GM18502 (cell line): ENCODE measurements at regions not wholly inside any gene's neighbourhood (a gene's known extent, or its start where the extent isn't known, plus 50 kb on each side); places are given as distances from the start of the nearest gene placed in this dataset.

Source experiments
- ATAC-seq: cut with Tn5 transposase; IDR thresholded peaks from one replicate; pipeline ENCODE4 v1.9.1; 2021; ENCODE audit warnings: mild to moderate bottlenecking; ENCODE audit not compliant: unreplicated experiment, poor library complexity

- ATAC-seq, result no peak
Observed at GRCh38 chr15:39127925-39128617, 452.8 kb upstream of the THBS1 start.

- no peak for ATAC-seq
Observed at GRCh38 chr15:39128746-39129145, 452.1 kb upstream of the THBS1 start.

DNA sequence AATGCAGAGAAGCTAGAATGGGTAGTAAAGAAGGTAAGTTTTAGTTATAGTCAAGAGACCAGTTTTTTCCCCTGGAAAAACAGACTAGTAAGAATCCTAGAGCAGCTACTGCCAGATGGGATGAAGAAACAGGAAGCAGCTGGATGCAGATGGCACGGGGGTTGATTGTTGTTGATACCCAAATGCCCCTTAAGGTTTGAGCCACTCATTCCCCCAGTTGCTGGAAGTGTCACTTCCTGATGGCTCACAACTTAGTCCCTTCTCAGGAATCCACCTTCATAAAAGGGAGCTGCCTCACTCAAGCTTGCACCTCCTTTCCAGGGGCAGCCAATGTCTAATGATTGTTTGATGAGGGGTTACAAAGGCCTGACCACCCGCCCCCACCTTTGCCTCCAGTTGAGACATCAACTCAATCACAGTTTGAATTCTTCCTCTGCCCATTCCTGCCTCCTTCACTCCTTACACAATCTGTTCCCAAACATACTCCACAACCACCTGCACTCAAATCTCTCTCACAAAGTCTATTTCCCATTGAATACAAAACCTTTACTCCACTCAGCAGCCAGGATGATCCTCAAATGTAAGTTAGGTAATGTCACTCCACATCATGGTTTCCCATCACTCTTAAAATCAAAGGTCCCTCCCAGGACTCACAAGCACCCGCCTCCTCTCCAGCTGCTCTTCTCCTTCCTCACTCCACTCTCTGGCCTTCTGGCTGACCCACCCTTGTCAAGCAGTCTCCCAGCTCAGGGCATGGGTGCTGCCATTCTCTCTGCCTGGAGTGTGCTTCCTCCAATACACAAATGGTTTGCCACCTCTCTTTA is 450.1 kb upstream of the THBS1 start:
- ATAC-seq, result no peak

- ATAC-seq, result no peak
Observed at GRCh38 chr15:39131609-39132008, 449.3 kb upstream of the THBS1 start.

- ATAC-seq, result no peak
Observed at GRCh38 chr15:39132070-39132469, 448.8 kb upstream of the THBS1 start.

DNA sequence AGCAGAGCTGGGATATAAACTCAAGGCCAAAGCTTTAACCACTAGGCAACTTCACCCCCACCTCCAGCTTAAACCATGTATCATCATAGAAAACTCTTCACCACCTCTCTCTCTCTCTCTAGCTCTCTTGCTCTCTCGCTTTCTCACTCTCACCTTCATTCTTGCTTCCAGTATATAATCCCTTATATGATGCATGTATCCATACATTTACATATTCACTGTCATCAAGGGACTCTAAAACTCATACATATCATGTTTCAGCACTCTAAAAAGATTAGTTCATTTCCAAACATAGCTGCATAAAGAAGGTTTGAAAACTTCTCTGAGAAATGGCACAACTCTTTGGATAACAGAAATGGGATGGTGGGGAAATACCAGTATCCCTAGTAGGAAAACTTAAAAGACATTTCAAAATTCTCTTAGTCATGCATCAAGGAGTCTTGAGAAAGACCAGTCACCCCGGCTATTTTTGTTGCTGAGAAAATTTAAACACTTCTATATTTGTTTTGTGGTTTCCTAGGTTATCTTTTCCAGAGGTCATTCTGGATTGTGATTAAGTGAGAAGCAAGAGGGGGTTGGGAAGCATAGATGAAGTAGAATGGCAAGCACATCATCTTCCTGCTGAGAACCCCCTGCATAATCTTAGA is 447.8 kb upstream of the THBS1 start:
- ATAC-seq, result no peak

- no peak for ATAC-seq
Observed at GRCh38 chr15:39134282-39134681, 446.6 kb upstream of the THBS1 start.

GRCh38 chr15:39135989-39136388 is 444.9 kb upstream of the THBS1 start:
- no peak for ATAC-seq

GRCh38 chr15:39139431-39140059 is 441.3 kb upstream of the THBS1 start:
- ATAC-seq, result peak; percentile 38

DNA sequence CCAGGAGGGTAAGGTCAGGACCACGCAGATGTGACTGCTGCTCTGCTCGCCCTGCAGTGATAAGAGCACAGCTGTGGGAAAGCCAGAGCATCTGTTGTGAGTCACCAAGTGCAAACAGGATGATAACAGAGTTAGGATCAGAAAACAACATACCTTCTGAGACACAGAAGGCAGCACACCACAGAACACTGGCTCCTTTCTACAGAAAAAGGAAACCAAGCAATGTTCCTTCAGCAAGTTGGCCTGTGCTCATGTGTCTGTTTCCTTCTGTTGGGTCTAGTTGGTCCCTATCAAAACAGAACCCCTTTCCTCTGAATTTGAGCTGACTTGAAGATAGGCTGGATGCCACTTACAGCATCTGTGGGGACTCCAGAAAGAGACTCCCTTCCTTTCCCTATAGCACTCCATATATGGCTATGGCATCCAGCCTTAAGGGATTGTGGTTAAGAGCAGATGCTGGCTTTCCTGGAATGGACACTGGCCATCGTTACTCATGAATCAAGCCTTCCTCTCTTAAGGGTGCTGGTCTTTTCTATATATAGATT is 440.7 kb upstream of the THBS1 start:
- ATAC-seq, result peak; percentile 63

DNA sequence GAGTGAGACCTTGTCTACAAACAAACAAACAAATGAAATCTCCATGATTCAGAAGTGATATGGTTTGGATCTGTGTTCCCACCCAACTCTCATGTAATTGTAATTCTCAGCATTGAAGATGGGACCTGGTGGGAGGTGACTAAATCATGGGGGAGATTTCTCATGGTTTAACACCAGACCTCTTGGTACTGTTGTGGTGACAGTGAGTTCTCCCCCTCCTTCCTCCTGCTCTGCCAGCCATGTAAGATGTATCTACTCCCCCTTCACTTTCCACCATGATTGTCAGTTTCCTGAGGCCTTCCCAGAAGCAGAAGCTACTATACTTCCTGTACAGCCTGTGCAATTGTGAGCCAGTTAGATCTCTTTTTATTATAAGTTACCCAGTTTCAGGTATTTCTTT is 438.4 kb upstream of the THBS1 start:
- ATAC-seq, result no peak

- ATAC-seq, result no peak
Observed at GRCh38 chr15:39143479-39143878, 437.4 kb upstream of the THBS1 start.

DNA sequence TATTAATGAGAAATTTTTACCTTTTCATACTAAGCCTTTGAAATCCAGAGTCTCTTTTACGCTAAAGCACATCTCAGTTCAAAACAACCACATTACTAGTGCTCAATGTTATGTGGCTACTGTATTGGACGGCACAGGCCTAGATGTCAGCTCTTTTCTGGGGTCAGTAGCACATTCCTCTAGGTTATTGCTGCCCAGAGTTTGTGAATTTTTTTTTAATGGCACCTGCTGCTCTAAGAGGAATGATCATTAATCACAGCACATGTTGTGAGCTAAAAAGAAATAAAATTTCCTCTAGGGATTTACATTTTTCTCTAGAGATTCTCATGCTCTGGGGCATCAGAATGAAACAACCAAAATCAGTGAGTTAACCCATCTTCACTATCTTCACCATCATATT is 436.8 kb upstream of the THBS1 start:
- ATAC-seq, result no peak

DNA sequence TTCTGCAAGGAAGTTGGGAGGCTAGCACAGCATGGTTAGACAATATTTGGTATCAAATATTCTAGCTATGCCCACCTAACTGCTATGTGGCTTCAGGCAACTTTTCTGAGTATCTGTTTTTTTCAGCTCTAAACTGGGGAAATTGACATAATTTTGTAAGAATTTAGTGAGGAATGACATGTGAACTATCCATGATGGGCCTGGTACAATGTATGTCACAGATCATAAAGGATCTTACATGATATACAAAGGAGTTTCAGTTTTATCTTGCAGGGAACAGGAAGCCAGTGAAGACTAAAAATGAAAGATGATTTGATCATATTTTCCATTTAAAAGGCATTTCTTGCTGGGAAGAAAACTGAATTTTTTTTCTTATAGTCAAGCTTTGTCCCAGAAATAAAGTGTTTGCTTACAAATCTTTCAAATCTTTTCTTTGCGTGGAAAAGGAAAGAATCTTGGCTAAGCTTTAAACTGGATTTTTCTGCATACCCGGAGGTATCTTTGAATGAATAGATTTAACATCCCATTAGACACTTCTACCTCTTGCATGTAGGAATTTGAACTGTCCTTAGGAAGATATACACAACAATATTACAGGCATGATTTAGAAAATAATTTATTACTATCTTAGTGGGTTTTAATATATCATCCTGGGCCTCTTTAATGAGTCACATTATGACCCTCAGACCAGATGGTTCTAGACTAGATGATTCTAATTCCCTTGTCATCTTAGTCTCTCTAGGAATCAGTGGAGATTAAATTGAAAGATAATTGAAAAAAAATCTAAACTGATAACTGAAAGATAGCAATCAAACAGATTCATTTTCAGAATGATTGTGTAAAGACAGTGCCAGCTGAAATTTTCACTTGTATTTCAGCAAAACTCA is 436.0 kb upstream of the THBS1 start:
- ATAC-seq, result no peak

DNA sequence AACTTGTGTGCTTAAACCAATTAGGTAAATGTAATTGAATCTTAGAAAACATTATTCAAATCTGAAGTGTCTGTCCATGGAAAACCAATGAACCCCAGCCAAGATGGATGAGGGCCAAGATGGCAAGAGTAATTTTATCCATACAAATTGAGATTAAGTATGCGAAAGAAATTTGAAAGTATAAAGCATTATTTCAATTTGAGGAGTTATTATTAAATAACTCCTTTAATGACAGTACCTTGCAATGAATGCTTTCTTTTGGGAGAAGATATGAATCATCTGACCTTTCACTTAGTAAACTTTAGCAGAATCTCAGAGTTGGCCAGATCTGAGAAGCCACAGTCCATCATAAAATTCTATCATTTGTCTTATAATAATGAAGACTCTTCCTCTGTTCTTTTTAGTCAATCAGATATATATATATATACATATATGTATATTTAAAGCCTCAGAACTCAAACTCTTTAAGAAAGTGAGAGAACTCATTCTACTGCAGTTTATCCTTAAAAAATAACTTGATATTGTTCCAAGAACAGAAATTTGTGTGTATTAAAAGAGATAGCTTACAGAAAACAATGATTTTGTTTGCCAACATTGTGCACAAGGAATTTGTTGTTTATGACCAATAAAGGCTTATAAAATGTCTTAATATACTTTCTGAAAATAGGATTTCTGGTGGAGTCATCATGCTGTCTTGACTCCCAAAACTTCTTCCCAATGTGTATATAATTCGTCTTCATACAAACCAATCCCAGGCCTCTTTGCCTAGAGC is 434.8 kb upstream of the THBS1 start:
- no peak for ATAC-seq

DNA sequence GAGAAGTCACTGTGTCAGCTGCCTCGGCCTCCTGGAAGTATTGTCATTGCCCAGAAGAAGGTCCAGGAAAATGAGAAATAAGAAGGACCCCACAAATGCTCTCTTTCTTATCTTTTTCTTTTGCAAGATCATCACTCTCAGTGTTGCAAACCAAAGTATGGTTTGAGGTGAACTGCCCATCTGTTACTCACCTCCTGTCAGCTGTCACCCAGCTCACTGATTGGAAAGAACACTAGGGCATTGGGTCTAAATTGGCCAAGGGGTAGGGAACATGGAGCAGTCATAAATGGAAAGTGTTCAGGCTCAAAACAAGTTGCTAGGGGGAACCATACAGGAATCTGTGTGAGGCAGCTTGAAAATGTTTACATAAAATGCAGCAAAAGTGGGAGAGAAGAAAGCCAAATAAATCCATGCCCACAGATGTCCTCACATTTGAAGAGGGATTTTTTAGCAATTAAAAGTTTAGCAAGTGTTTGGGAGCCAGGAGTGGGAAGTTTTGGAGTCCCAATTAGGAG is 431.2 kb upstream of the THBS1 start:
- no peak for ATAC-seq

DNA sequence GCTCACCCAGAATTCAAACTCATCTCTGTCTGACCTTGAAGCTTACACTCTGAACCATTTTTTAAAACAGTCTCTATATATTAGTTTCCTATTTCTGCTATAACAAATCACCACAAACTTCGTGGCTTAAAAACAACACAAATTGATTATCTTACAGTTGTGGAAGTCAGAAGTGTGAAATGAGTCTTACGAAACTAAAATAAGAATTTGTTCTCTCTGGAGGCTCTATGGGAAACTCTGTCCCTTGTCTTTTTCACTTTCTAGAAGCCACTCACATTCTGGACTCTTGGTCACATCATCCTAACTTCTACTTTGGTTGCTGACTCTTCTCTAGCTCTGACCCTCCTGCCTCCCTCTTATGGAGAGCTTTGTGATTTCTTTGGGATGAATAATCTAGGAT is 429.3 kb upstream of the THBS1 start:
- ATAC-seq, result no peak

DNA sequence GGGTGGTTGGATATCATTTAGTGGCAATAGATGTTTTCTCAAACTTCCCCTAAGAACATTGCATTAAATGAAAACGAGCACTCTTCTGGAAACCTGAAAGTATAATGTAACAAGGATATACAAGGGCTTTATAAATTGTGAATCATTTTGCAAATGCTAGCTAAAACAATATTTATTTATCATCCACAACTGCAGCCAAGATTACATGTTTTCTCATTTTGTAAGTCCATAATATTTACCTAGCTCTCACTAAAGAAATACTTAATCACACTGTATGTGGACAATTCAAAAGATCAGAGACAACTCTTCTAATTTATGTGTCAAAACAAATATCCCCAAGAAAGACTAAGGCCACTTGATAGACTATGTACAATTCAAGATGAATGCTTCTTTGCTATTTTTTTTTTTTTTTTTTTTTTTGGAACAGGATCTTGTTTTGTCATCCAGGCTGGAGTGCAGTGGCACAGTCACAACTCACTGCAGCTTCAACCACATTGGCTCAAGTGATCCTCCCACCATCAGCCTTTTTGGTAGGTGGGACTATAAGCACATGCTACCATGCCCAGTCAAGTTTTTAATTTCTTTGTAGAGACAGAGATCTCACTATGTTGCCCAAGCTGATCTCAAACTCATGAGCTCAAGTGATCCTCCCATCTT is 427.7 kb upstream of the THBS1 start:
- ATAC-seq, result no peak
